ENCODE measurements at regions not wholly inside any gene's neighbourhood (a gene's known extent, or its start where the extent isn't known, plus 50 kb on each side); places are given as distances from the start of the nearest gene placed in this dataset.
"Not testable (repeated sequence)": the region's sequence is repeated elsewhere in the genome, so short reads cannot be mapped to it uniquely, and the experiment has no call there.

GRCh38 chr7:96831446-96831845 is 121.8 kb upstream of the SEM1 start:
- DNase-seq = no peak

- no peak for DNase-seq
Measured at GRCh38 chr7:96832092-96832662, 122.5 kb upstream of the SEM1 start.

GRCh38 chr7:96833676-96834453 is 124.2 kb upstream of the SEM1 start:
- DNase-seq = peak; percentile 11

- no peak for DNase-seq
Measured at GRCh38 chr7:96836456-96836855, 126.8 kb upstream of the SEM1 start.

GRCh38 chr7:96837593-96837992 is 127.9 kb upstream of the SEM1 start:
- DNase-seq = no peak

- no peak for DNase-seq
Measured at GRCh38 chr7:96838481-96838880, 128.8 kb upstream of the SEM1 start.

GRCh38 chr7:96855139-96855538 is 145.5 kb upstream of the SEM1 start:
- no peak for DNase-seq

- no peak for DNase-seq
Measured at GRCh38 chr7:96855691-96856090, 146.0 kb upstream of the SEM1 start.

GRCh38 chr7:96869538-96869937 is 135.8 kb upstream of the DLX6 start:
- DNase-seq = no peak

- no peak for DNase-seq
Measured at GRCh38 chr7:96870185-96870584, 135.2 kb upstream of the DLX6 start.

- DNase-seq = no peak
Measured at GRCh38 chr7:96870934-96871333, 134.4 kb upstream of the DLX6 start.

GRCh38 chr7:96887426-96887825 is 117.9 kb upstream of the DLX6 start:
- peak; percentile 1 for DNase-seq

GRCh38 chr7:96899108-96899507 is 106.2 kb upstream of the DLX6 start:
- DNase-seq = no peak

GRCh38 chr7:96901822-96902445 is 103.4 kb upstream of the DLX6 start:
- no peak for DNase-seq

GRCh38 chr7:96903906-96904305 is 101.4 kb upstream of the DLX6 start:
- DNase-seq = no peak

- no peak for DNase-seq
Measured at GRCh38 chr7:96910486-96910885, 94.9 kb upstream of the DLX6 start.

- no peak for DNase-seq
Measured at GRCh38 chr7:96915029-96915428, 90.3 kb upstream of the DLX6 start.

- DNase-seq = no peak
Measured at GRCh38 chr7:96920064-96920463, 85.3 kb upstream of the DLX6 start.

GRCh38 chr7:96920713-96921112 is 84.6 kb upstream of the DLX6 start:
- DNase-seq = no peak

GRCh38 chr7:96921231-96921630 is 84.1 kb upstream of the DLX6 start:
- DNase-seq = no peak

GRCh38 chr7:96921771-96922170 is 83.6 kb upstream of the DLX6 start:
- DNase-seq = no peak

- DNase-seq = not testable (repeated sequence)
Measured at GRCh38 chr7:96923345-96923744, 82.0 kb upstream of the DLX6 start.

- DNase-seq = no peak
Measured at GRCh38 chr7:96927131-96927530, 78.2 kb upstream of the DLX6 start.

- DNase-seq = no peak
Measured at GRCh38 chr7:96928965-96929364, 76.4 kb upstream of the DLX6 start.
